K562 (cell line): ENCODE measurements at regions not wholly inside any gene's neighbourhood (a gene's known extent, or its start where the extent isn't known, plus 50 kb on each side); places are given as distances from the start of the nearest gene placed in this dataset.

Experiments used
- ATAC-seq: fragments of 200-7000 bp; cut with Tn5 transposase; 3 replicates; pipeline ENCODE4 v1.9.1; 2020; ENCODE audit warnings: moderate library complexity
- BruUV-seq: library from RNA; stranded (reverse); fragments of 400-500 nt; replicated peaks from 2 replicates; lab custom pipeline; 2021; lab: Mats Ljungman, UMichigan
- CTCF ChIA-PET: fragments of 300-600 bp; formaldehyde crosslinking; extraction: SDS; loops from one replicate; lab custom pipeline; 2021; ENCODE audit warnings: low intra/inter-chr PET ratio; lab: Yijun Ruan, JAX
- POLR2A ChIA-PET: fragments of 300-600, 350-650 bp; sonication (Branson Sonifier 250); formaldehyde crosslinking; extraction: SDS; loops from one replicate; lab custom pipeline; 2021; ENCODE audit warnings: antibody characterized with exemption, inconsistent platforms; lab: Yijun Ruan, JAX
- DNase-seq, 4 experiments: peaks; one replicate each; pipeline versions ENCODE4 v3.0.0 to v3.0.0-alpha.2; 2011 to 2018; ENCODE audit warnings: low spot score in 3 of 4, mixed read lengths in 3 of 4; ENCODE audit errors: extremely low read depth in 1 of 4
- FAIRE-seq: peaks from 2 replicates; lab custom pipeline; 2011; peaks lifted over from hg19 to GRCh38; lab: Jason Lieb, UNC
- H2AFZ ChIP-seq: 2 replicates; pipeline ENCODE4 v1.6.0; 2011; ENCODE audit warnings: low read depth, low read length, control low read depth, inconsistent platforms
- H3K27ac ChIP-seq: fragments of 200-600 bp; 3 replicates; pipeline ENCODE4 v1.8.0; 2011; ENCODE audit warnings: low read depth, mild to moderate bottlenecking, control low read depth, inconsistent platforms, low read length, moderate library complexity, mixed read lengths; ENCODE audit errors: extremely low read depth
- H3K27me3 ChIP-seq, 2 experiments: fragments of 300-600 bp in 1 of 2; 2 replicates in 1 of 2; 3 replicates in 1 of 2; pipeline versions ENCODE4 v1.6.0 to v1.8.0; 2011; ENCODE audit warnings: inconsistent platforms in 2 of 2, low read length in 2 of 2, mild to moderate bottlenecking in 1 of 2, mixed read lengths in 1 of 2, moderate library complexity in 1 of 2; ENCODE audit not compliant: control insufficient read depth in 2 of 2, insufficient read depth in 2 of 2
- H3K36me3 ChIP-seq: fragments of 300-600 bp; 3 replicates; pipeline ENCODE4 v1.8.0; 2011; ENCODE audit warnings: mild to moderate bottlenecking, low read length, inconsistent platforms; ENCODE audit not compliant: control insufficient read depth, insufficient read depth
- H3K4me1 ChIP-seq, 2 experiments: fragments of 200-600 bp in 1 of 2; replicated peaks in 1 of 2; 2 replicates in 1 of 2; 3 replicates in 1 of 2; pipeline versions ENCODE4 v1.5.1 to v1.8.0; 2011; ENCODE audit warnings: inconsistent platforms in 2 of 2, low read length in 2 of 2, mild to moderate bottlenecking in 1 of 2, mixed read lengths in 1 of 2, moderate library complexity in 1 of 2; ENCODE audit not compliant: control insufficient read depth in 2 of 2, insufficient read depth in 2 of 2
- H3K4me2 ChIP-seq: 2 replicates; pipeline ENCODE4 v1.6.1; 2011; ENCODE audit warnings: low read length, control low read depth, inconsistent platforms, mixed read lengths; ENCODE audit not compliant: insufficient read depth
- H3K4me3 ChIP-seq: fragments of 200-600 bp; sonication (generic), shearing (Covaris generic); 2 replicates; pipeline ENCODE4 v1.5.1; 2016; ENCODE audit warnings: control low read depth, inconsistent platforms
- H3K79me2 ChIP-seq: fragments of 200-600 bp; 3 replicates; pipeline ENCODE4 v1.8.0; 2011; ENCODE audit warnings: low read length, inconsistent platforms; ENCODE audit not compliant: control insufficient read depth, insufficient read depth
- H3K9ac ChIP-seq, 2 experiments: 2 replicates each; pipeline versions ENCODE4 v1.6.0 to v1.6.1; 2011; ENCODE audit warnings: low read depth in 2 of 2, low read length in 2 of 2, control low read depth in 1 of 2, inconsistent platforms in 1 of 2, mild to moderate bottlenecking in 1 of 2, mixed read lengths in 1 of 2; ENCODE audit not compliant: insufficient read depth in 1 of 2
- H3K9me1 ChIP-seq: one replicate; pipeline ENCODE4 v1.6.0; 2011; ENCODE audit warnings: inconsistent platforms, mild to moderate bottlenecking, low read length, moderate library complexity; ENCODE audit not compliant: control insufficient read depth, insufficient read depth
- H3K9me3 ChIP-seq: replicated peaks from 2 replicates; pipeline ENCODE4 v1.5.1; 2011; ENCODE audit warnings: low read depth, low read length, inconsistent platforms; ENCODE audit not compliant: control insufficient read depth, insufficient read depth
- H4K20me1 ChIP-seq: replicated peaks from 2 replicates; pipeline ENCODE4 v1.6.1; 2011; ENCODE audit warnings: low read length, inconsistent platforms, mixed read lengths; ENCODE audit not compliant: control insufficient read depth, insufficient read depth
- CHAMP1 ChIP-seq: fragments of 450-650 bp; IDR thresholded peaks from 2 replicates; pipeline ENCODE4 v1.6.1; 2016; ENCODE audit warnings: mild to moderate bottlenecking
- GABPB1 ChIP-seq: sonication (generic); formaldehyde crosslinking; IDR thresholded peaks from 2 replicates; pipeline ENCODE4 v1.8.0; 2022; ENCODE audit warnings: mild to moderate bottlenecking, missing genetic modification reagents
- NR2C2 ChIP-seq, 2 experiments: fragments of 200-800 bp in 1 of 2; sonication (Bioruptor generic) in 1 of 2; sonication (generic) in 1 of 2; formaldehyde crosslinking in 1 of 2; IDR thresholded peaks; 2 replicates each; pipeline versions ENCODE4 v1.6.1 to v1.8.0; 2016 to 2022; ENCODE audit warnings: mild to moderate bottlenecking in 1 of 2, missing compliant biosample characterization in 1 of 2, missing genetic modification characterization in 1 of 2, missing genetic modification reagents in 1 of 2
- NUFIP1 ChIP-seq: fragments of 450-650 bp; IDR thresholded peaks from 2 replicates; pipeline ENCODE4 v1.6.1; 2018; ENCODE audit not compliant: partially characterized antibody
- PPARD ChIP-seq: fragments of 250-450 bp; sonication (Bioruptor Pico); IDR thresholded peaks from 2 replicates; pipeline ENCODE4 v1.8.0; 2022; ENCODE audit warnings: inconsistent platforms, mild to moderate bottlenecking, moderate library complexity
- THAP7 ChIP-seq: fragments of 250-450 bp; sonication (Bioruptor Pico); IDR thresholded peaks from 2 replicates; pipeline ENCODE4 v1.5.0; 2021
- ZBTB49 ChIP-seq: sonication (generic); formaldehyde crosslinking; IDR thresholded peaks from 2 replicates; pipeline ENCODE4 v1.8.0; 2022; ENCODE audit warnings: missing genetic modification reagents, mild to moderate bottlenecking, borderline replicate concordance
- ZNF134 ChIP-seq: fragments of 250-450 bp; sonication (Bioruptor Pico); conservative IDR thresholded peaks from 2 replicates; pipeline ENCODE4 v1.4.0; 2020
- ZNF589 ChIP-seq: fragments of 200-800 bp; sonication (Bioruptor generic); IDR thresholded peaks from 2 replicates; pipeline ENCODE4 v1.6.1; 2016; ENCODE audit warnings: low read depth, missing genetic modification characterization, missing compliant biosample characterization
- ZNF778 ChIP-seq: fragments of 450-650 bp; formaldehyde crosslinking; IDR thresholded peaks from 2 replicates; pipeline ENCODE4 v1.4.0; 2020; ENCODE audit warnings: mild to moderate bottlenecking, moderate library complexity
- in situ Hi-C: fragments of 300-500 bp; cut with MboI; formaldehyde crosslinking; loops from 4 replicates; pipeline ENCODE4 v1.15.0; 2018; ENCODE audit warnings: inconsistent platforms, mixed read lengths
- intact Hi-C: fragments of 100-400 bp; cut with micrococcal nuclease; formaldehyde crosslinking; loops from 2 replicates; pipeline ENCODE4 v1.14.2; 2022

- Histone ChIP-seq H3K4me3 (no peak overlapping the region), H3K4me2 (no peak overlapping the region), H3K27ac (no peak overlapping the region), H2AFZ (no peak overlapping the region), H3K79me2 (no peaks in the 10 kb centered on the region), H3K9ac (no peak overlapping the region), H3K9me3 (no peaks in the 10 kb centered on the region), H4K20me1 (no peaks in the 10 kb centered on the region), H3K36me3 (no peaks in the 10 kb centered on the region), H3K27me3 (peaks cover 0 to 2% of the 10 kb centered on the region in 2 experiments; a peak in 1 of 5 replicates), H3K4me1 (no peaks in the 10 kb centered on the region), H3K9me1 (no peaks in the 10 kb centered on the region)
- no peak for FAIRE-seq
- POLR2A ChIA-PET = no interaction called here
- no peak for ATAC-seq
- CTCF ChIA-PET = interaction anchor here (1.0 kb wide), 1 partner anchor 95 kb away, joined by 3 read pairs; no protein-coding TSS in a partner anchor
- intact Hi-C loops (loop anchor here (2.0 to 10.0 kb wide), 2 partner anchors 289 to 537 kb away; no protein-coding TSS in a partner anchor), in situ Hi-C loops (loop anchor here (10.0 kb wide), 1 partner anchor 237 kb away; no protein-coding TSS in a partner anchor)
- BruUV-seq = no TSS peak
- no peak for DNase-seq
- TF ChIP-seq ZBTB49 (CRISPR knock-in tag) (no peak), CHAMP1 (no peak), ZNF778 (CRISPR knock-in tag) (no peak), PPARD (CRISPR knock-in tag) (no peak), ZNF134 (CRISPR knock-in tag) (no peak), ZNF589 (CRISPR knock-in tag) (no peak), THAP7 (CRISPR knock-in tag) (no peak), NUFIP1 (no peak), NR2C2 (CRISPR knock-in tag; IDR thresholded peaks at IDR 0.05) (no peak), NR2C2 (tag; IDR thresholded peaks at IDR 0.05) (no peak), GABPB1 (CRISPR knock-in tag) (no peak)
Observed at GRCh38 chr10:91007655-91008054, 86.8 kb upstream of the ANKRD1 start.
